ENCODE measurements at regions not wholly inside any gene's neighbourhood (a gene's known extent, or its start where the extent isn't known, plus 50 kb on each side); places are given as distances from the start of the nearest gene placed in this dataset.

GRCh38 chr5:44099643-44100042 is 289.6 kb downstream of the FGF10 start:
- TF ChIP-seq ZC3H10 (CRISPR knock-in tag; IDR thresholded peaks at IDR 0.05) (no peak), ZFP3 (CRISPR knock-in tag; IDR thresholded peaks at IDR 0.05) (no peak), ZNF8 (CRISPR knock-in tag; IDR thresholded peaks at IDR 0.05) (no peak), TCF4 (CRISPR knock-in tag; IDR thresholded peaks at IDR 0.05; ENCODE audit: borderline replicate concordance) (no peak)
